Activated naive CD4-positive, alpha-beta T cell treated with anti-CD3 and anti-CD28 coated beads, Interleukin-2, amount 50 U/mL, for 72 hours (primary cell): ENCODE measurements at regions not wholly inside any gene's neighbourhood (a gene's known extent, or its start where the extent isn't known, plus 50 kb on each side); places are given as distances from the start of the nearest gene placed in this dataset.

Source experiments
- ATAC-seq, 2 donors: fragments of 150-1000 bp; cut with Tn5 transposase; 2 replicates each; pipeline ENCODE4 v1.10.0; 2021; ENCODE audit warnings: mild to moderate bottlenecking in 2 of 2, moderate library complexity in 2 of 2
- DNase-seq, 2 donors: peaks; one replicate each; pipeline ENCODE4 v3.0.0; 2021 to 2022; ENCODE audit warnings: low spot score in 2 of 2
- H3K27ac Mint-ChIP-seq, 2 donors: one replicate each; pipeline ENCODE4 v1.8.0; 2022; ENCODE audit warnings: mild to moderate bottlenecking in 2 of 2, mixed read lengths in 2 of 2
- H3K36me3 Mint-ChIP-seq, 2 donors: one replicate each; pipeline ENCODE4 v1.8.0; 2022; ENCODE audit warnings: mixed read lengths in 2 of 2
- H3K9me3 Mint-ChIP-seq, 2 donors: one replicate each; pipeline ENCODE4 v1.8.0; 2022; ENCODE audit warnings: mixed read lengths in 2 of 2

DNA sequence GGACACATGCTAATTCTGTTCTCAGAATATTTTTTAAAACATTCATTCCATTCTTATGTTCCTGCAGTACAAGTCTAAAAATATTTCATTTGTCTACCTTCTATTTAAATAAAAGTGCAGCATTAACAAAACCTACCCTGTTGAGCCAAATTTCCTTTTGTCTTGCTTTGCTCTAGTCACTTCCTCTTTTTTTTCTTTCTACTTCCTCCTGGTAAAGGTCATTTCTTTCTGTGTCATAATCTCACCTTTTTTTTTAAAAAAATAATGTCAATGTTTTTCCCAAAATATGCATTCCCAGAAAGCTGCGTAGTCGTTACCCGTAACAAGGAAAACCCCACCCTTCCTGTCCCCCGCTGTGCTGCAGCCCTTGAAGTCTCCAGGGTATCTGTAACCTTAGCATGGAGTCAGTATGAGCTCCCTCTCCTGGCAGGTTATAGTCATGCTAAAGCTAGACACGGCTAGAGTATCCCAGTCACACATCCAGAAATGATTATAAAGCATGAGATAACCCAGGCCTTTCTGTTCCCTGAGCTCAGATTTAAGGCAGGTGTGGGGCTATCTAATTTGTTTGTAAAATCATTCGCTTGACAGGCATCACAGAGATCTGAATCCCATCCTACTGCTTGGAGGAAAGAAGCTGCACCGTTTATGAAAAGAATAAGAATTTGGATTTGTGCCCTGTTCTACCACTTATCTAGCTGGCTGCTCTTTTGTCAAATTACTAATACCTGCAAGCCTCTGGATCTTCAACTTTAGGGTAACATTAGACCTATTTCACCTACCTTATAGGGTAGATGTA lies 51.1 kb upstream of the EED start:
- DNase-seq (peak in 1 of 2 donors; percentile 61), ATAC-seq (peak; percentile 99)
- Mint-ChIP-seq H3K27ac (peak overlapping the region; percentile 85), H3K36me3 (peaks cover 5 to 7% of the 10 kb centered on the region in 2 donors), H3K9me3 (peaks cover 4 to 6% of the 10 kb centered on the region in 2 donors)

DNA sequence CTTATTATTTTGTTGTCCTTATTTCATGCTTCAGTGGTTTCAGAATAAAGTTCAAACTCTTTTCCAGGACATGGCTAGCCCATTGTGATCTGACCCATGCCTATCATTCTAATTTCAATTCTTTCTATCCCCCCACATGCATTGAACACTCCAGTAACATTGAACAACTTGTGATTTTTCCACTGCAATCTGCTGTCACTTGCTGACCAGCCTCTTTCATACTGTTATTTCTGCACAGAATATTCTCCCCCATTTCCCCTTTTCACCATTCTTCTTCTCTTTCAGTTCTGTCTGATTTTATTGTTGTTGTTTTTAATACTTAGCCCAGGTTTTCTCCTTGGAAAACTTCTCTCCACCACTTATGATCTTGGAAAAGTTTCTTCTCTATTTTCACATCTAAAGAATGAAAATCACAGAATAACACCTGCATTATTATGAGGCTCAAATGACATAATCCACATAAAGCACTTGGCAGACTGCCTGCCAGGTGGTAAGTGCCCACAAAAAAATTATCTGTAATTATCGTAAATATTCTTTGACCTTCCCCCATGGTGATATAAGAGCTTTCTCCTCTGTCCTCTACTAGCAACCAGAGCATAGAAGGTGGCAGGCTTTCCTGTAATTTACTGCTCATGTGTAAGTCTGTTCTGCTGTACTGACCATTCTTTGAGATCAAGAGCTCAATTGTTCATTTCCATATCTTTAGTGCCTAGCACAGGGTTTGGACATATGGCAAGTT lies 51.9 kb upstream of the EED start:
- ATAC-seq (no peak), DNase-seq (no peak)
- peak overlapping the region in 1 of 2 donors; percentile 85 for H3K27ac Mint-ChIP-seq
- peaks cover 5 to 7% of the 10 kb centered on the region in 2 donors for H3K36me3 Mint-ChIP-seq
- H3K9me3 Mint-ChIP-seq, result peaks cover 4 to 6% of the 10 kb centered on the region in 2 donors

DNA sequence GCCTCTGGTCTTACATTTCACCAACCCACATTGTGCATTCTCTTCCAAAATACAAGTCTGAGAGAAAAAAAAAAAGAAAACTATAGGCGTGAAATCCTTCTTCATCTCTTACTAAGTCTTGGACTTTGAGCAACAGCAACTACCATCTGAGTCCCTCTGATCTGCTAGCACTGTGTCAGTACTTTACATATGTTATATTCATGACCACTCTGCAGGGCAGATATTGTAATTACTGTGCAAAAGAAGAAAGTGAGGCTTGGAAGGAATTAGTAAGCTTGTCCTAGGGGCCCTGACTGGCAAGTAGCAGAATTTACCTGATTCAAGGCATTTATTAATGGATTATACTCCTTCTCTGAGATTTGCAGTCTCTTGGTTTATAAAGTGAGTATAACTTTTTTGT lies 52.7 kb upstream of the EED start:
- H3K9me3 Mint-ChIP-seq, result peaks cover 4 to 6% of the 10 kb centered on the region in 2 donors
- H3K36me3 Mint-ChIP-seq, result peaks cover 5 to 7% of the 10 kb centered on the region in 2 donors
- no peak overlapping the region for H3K27ac Mint-ChIP-seq
- DNase-seq (no peak), ATAC-seq (peak in 1 of 2 donors; percentile 36)

DNA sequence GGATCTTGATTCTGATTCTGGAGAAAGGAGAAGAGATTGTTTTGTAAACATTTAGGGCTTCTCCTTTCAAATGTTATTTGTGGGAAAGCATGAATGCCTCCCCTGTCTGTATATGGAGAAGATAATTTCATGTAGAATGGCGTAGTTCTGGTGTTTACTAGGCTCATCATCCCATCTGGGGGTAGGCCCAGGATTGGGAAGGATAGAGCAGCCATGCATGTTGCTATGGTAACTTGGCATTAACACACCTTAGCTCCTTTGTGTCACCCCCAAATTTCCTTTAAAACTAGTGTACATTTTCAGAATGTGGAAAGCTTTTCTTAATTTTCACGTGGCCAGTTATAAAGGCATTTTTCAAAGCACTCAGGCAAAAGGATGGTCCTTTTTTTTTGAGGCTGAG lies 57.5 kb upstream of the EED start:
- Mint-ChIP-seq H3K27ac (no peak overlapping the region), H3K36me3 (peaks cover 0 to 9% of the 10 kb centered on the region in 2 donors), H3K9me3 (peaks cover 0 to 8% of the 10 kb centered on the region in 2 donors)
- DNase-seq, result no peak
- no peak for ATAC-seq

DNA sequence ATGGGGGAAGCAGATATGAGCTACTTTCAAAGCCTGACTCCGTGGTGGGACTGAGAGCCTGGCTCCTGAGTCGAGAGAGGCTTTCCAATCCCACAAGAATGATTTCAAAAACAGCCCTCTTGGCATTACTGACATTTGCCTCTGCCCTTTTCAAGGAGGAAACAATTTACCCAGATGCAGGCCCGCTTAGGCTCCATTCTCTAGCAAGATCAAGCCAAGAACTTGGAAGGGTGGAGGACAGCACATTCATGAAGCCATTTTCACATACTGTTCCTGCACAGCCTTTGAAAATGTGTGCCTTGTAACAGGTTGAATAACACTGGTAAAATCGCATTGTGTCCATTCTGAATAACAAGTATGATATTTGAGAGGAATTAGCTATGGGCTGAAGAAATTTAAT lies 58.2 kb upstream of the EED start:
- ATAC-seq, result no peak
- DNase-seq, result no peak
- H3K36me3 Mint-ChIP-seq, result peaks cover 0 to 9% of the 10 kb centered on the region in 2 donors
- H3K27ac Mint-ChIP-seq, result no peak overlapping the region
- peaks cover 0 to 8% of the 10 kb centered on the region in 2 donors for H3K9me3 Mint-ChIP-seq

DNA sequence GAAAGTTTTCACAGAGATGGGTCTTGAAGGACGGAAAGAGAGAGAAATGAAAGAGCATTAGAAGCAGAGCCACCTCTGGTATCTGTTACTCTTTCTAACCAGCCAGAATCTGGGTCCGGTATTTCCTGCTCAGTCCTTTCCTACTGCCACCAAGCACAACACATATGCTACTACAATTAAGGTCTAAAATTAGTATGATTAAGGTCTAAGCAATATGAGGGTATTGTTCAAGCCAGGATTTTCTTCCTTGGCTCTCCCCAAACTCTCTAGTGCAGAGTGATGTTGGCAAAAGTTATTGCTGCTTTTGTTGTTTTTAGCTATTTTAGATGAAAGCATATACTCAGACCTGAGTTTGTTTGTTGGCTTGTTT lies 59.2 kb upstream of the EED start:
- DNase-seq, result no peak
- no peak for ATAC-seq
- Mint-ChIP-seq H3K27ac (no peak overlapping the region), H3K36me3 (peaks cover 0 to 9% of the 10 kb centered on the region in 2 donors), H3K9me3 (peaks cover 0 to 8% of the 10 kb centered on the region in 2 donors)

DNA sequence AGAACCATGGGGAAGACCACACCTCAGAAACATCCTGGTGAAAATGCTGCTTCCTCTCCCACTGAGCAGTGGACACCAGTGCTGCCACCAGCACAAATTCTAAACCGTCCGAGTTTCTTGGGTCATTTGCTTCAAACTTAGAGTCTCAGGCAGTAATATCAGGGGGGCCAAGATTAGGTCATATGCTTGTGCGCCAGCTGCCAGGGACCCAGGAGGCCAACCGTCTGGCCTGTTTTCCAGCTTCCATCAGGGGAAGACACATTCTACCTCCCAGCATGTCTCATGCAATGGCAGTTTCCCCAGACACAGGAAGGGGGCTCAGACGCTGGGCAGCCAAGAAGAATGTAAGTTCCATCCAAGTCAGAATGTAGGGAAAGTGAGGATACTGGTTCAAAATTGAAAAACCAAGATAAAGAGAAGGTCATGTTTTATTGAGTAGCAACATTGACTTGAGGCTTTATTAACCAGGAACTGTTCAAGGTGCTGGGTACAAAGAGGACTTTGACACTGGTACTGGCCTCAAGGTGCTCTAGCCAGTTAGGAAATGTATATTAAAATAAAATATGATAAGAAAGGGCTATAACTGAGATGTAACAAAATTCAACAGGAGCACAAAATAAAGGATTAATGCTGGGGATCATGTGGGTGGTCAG lies 59.7 kb upstream of the EED start:
- ATAC-seq (no peak), DNase-seq (no peak)
- peaks cover 0 to 9% of the 10 kb centered on the region in 2 donors for H3K36me3 Mint-ChIP-seq
- no peak overlapping the region for H3K27ac Mint-ChIP-seq
- H3K9me3 Mint-ChIP-seq, result peaks cover 0 to 8% of the 10 kb centered on the region in 2 donors

DNA sequence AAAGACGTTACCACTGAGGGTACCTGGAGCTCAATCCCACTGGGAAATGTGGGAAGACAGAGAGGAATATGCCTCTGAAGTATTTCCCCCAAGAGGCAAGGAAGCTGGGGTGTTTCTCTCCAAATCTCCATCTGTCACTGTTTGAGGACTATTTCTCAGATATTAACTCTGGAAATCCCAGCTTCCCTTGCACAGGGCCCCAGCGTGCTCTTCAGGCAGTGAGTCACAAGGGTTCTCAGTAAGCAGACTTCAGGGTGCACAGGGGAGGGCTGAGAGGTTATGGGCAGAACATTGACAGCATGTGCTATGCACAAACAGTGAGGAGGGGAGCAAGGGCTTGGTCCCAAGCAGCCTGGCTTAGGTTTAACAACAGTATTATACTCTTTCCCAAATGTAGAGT lies 60.9 kb upstream of the EED start:
- peaks cover 0 to 19% of the 10 kb centered on the region in 2 donors for H3K36me3 Mint-ChIP-seq
- DNase-seq (peak in 1 of 2 donors; percentile 41), ATAC-seq (peak; percentile 74 to 76)
- H3K27ac Mint-ChIP-seq, result no peak overlapping the region
- peaks cover 0 to 4% of the 10 kb centered on the region in 2 donors for H3K9me3 Mint-ChIP-seq

DNA sequence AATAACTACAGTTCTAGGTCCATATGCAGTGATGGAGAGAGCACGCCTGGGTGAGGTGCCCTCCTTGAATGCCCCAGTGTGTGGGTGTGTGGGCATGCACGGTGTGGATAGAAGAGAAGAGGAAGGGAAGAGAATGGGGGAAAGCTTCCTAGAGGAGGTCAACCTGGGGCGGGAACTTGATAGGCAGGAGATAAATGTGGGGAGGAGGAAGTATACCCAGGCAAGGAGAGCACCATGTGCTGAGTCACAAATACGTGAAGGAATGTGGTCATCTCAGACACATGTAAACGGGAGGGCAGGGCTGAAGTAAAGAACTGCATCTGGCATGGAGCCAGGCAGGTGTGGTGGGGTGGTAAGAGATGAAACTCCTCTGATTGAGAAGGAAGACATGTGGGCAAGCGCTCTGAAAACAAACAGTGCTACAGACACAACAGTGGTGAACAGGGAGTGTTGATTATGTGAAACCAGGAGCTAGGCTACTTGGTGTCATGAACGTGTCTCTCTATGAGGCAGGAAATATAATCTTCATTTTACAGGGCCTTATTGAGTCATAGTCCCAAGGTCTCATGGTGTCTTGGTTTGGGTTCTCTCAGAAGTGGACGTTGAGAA lies 61.5 kb upstream of the EED start:
- Mint-ChIP-seq H3K9me3 (peaks cover 0 to 4% of the 10 kb centered on the region in 2 donors), H3K36me3 (peaks cover 0 to 21% of the 10 kb centered on the region in 2 donors), H3K27ac (no peak overlapping the region)
- ATAC-seq (peak; percentile 77 to 94), DNase-seq (peak in 1 of 2 donors; percentile 74)

DNA sequence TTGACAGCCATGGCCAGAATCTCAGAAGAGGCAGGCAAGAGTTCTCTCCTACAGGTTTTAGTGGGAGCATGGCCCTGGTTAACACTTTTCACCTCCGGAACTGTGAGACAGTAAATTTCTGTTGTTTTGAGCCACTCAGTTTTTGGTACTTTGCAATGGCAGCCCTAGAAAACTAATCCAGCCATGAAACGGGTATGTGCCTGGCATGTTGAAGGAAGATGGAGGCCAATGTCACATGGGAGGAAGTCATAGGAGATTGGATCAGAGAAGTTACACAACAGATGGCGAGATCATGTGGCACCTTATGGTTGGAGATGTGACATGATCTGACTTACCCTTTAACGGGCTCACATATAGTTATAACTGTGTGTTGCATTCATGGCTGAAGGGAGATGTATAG lies 63.2 kb upstream of the EED start:
- no peak overlapping the region for H3K27ac Mint-ChIP-seq
- H3K36me3 Mint-ChIP-seq, result peaks cover 0 to 21% of the 10 kb centered on the region in 2 donors
- DNase-seq (no peak), ATAC-seq (no peak)
- H3K9me3 Mint-ChIP-seq, result peaks cover 0 to 4% of the 10 kb centered on the region in 2 donors

DNA sequence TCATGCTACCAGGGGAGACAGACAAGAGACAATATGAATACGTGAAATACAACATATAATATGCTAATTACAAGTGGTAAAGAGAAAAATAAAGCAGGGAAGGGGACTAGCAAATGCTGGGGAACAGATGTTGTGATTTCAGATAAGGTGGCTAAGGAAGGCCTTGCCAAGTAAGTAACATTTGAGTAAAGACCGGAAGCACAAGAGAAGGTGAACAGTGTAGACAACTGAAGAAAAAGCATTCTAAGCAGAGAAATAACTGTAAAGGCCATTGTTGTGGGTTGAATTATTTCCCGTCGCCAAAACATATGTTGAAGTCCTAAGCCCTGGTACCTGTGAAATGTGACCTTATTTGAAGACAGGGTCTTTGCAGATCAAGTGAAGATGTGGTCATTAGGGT lies 63.7 kb upstream of the EED start:
- Mint-ChIP-seq H3K36me3 (peaks cover 0 to 21% of the 10 kb centered on the region in 2 donors), H3K27ac (no peak overlapping the region), H3K9me3 (peaks cover 0 to 4% of the 10 kb centered on the region in 2 donors)
- DNase-seq, result no peak
- ATAC-seq, result no peak

DNA sequence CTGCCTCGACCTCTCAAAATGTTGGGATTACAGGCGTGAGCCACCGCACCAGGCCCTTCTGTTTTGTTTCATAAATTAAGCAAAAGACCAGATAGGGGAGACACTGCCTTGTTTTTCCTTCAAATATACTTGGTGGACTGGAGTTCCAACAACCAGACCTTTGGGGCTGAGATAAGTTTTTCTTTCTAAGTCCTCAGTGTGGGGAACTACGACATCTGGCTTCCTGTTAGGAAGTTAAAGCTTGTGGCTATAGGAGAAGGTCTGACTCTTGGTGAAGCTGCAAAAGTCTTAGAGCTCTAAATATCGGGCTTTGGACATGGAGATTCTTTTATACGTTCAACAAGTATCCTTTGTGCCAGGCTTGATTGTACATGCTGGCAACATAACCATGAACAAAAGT lies 64.1 kb upstream of the EED start:
- H3K36me3 Mint-ChIP-seq, result peaks cover 0 to 21% of the 10 kb centered on the region in 2 donors
- H3K27ac Mint-ChIP-seq, result no peak overlapping the region
- peaks cover 0 to 4% of the 10 kb centered on the region in 2 donors for H3K9me3 Mint-ChIP-seq
- DNase-seq (no peak), ATAC-seq (no peak)

DNA sequence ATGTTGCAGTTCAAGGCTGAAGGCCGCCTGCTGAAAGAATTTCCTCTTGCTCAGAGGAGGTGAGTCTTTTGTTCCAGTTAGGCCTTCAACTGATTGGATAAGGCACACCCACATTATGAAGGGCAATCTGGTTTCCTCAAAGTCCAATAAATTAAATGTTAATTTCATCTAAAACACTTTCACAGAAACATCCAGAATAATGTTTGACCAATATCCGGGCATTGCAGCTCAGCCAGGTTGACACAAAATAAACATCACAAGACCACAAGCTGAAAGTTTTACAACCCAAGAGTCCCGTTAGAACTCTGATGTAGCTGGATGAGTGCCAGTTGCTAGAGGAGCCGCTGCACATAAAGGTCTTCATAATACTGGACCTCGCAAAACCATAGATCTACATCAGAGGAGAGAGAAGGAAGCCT lies 64.9 kb upstream of the EED start:
- no peak overlapping the region for H3K27ac Mint-ChIP-seq
- no peaks in the 10 kb centered on the region for H3K9me3 Mint-ChIP-seq
- H3K36me3 Mint-ChIP-seq, result peaks cover 0 to 17% of the 10 kb centered on the region in 2 donors
- ATAC-seq (no peak), DNase-seq (no peak)

DNA sequence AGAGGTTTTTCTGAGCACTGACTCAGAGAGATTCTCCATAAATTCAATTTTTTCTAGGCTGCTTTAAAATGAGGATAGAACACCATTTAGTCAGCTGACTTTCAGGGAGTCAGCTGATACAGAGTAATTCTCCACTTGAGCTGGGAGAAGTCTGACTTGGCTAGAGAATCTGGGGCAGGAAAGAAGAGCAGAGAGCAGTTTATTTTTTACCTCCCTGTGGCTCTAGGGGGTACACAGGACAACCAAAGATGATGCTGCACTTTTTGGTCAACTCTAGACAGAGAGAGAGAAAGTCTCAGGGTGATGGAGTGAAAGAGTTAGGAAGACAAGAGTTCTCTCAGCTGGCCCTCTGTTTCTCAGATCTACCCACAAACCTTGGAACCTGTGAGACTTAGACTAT lies 67.3 kb upstream of the EED start:
- Mint-ChIP-seq H3K27ac (peak overlapping the region in 1 of 2 donors; percentile 69), H3K9me3 (no peaks in the 10 kb centered on the region)
- ATAC-seq, result no peak

DNA sequence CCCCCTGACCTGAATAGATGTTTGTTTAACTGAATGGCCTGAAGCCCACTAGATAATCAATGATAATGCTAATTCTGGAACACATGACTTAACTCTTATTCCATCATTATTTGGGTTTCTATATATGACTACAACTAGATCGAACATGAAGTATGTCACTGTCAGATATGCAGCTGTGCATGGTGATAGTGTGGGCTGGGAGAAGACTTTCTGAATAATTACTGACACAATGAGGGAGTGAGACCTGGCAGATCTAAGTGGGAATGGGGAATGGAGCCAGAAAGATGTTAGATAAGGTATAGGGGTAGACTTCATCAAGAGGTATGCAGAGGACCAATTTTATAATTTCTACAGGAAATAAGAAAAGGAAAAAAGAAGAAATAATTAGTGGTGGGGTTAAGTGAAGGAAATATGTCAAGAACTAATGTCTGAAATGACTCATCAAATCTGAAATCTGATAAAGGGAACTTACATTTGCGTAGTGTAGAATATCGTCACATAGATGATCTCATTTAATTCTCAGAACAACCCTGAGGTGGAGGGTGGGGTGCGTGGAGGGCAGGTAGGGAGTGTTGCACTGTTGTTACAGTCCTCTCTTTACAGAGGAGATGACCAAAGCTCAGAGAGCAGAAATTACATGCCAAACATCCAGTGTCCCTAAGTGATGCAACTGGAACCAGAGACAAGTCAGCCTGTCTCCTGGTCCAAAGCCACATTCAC lies 68.2 kb upstream of the EED start:
- ATAC-seq (peak; percentile 84 to 90), DNase-seq (peak in 1 of 2 donors; percentile 14)
- peaks cover 0 to 12% of the 10 kb centered on the region in 2 donors for H3K36me3 Mint-ChIP-seq
- H3K27ac Mint-ChIP-seq, result peak overlapping the region; percentile 12 to 53
- no peaks in the 10 kb centered on the region for H3K9me3 Mint-ChIP-seq

More for the DNA sequence above, 67.3 kb upstream of the EED start:
- peaks cover 0 to 12% of the 10 kb centered on the region in 2 donors for H3K36me3 Mint-ChIP-seq
- no peak for DNase-seq

DNA sequence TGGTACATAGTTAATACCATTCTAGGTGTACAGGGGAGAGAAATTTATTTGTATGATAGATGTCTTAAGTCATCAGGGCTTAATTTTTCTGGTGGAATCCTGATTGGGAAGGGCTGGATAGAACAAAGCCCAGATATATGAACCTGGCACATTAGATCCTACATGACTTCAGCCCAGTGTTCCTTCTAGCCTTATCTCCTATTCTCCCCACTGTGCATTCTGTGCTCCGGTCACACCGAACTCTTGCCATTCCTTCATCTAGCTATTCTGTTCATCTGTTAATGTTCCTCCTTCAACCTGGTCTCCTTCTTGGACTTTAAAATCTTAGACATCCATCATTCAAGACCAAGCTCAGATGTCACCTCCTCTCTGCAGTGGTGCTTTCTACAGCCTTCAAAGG lies 68.9 kb upstream of the EED start:
- Mint-ChIP-seq H3K27ac (no peak overlapping the region), H3K36me3 (peaks cover 0 to 12% of the 10 kb centered on the region in 2 donors), H3K9me3 (no peaks in the 10 kb centered on the region)
- ATAC-seq, result no peak
- DNase-seq, result no peak
